A549 (cell line): ENCODE measurements at regions not wholly inside any gene's neighbourhood (a gene's known extent, or its start where the extent isn't known, plus 50 kb on each side); places are given as distances from the start of the nearest gene placed in this dataset.

Experiments
- ATAC-seq, 2 experiments: fragments of 200-7000 bp in 1 of 2; fragments of >200 bp in 1 of 2; cut with Nextera tagmentation in 1 of 2; cut with Tn5 transposase in 1 of 2; 3 replicates each; pipeline versions ENCODE4 v1.8.0 to v1.9.1; 2018 to 2020; ENCODE audit warnings: mild to moderate bottlenecking in 1 of 2, moderate library complexity in 1 of 2
- CTCF ChIA-PET: fragments of 300-600 bp; sonication (Branson Sonifier 250); formaldehyde crosslinking; extraction: SDS; loops from one replicate; lab custom pipeline; 2021; ENCODE audit warnings: antibody characterized with exemption, inconsistent platforms; lab: Yijun Ruan, JAX
- POLR2A ChIA-PET: fragments of 350-600 bp; formaldehyde crosslinking; extraction: SDS; loops from one replicate; lab custom pipeline; 2021; ENCODE audit warnings: antibody characterized with exemption, inconsistent platforms; lab: Yijun Ruan, JAX
- DNase-seq, 2 experiments: peaks; one replicate each; pipeline versions ENCODE4 v3.0.0 to v3.0.0-alpha.2; 2011 to 2016; ENCODE audit warnings: low read depth in 1 of 2, low spot score in 1 of 2
- FAIRE-seq: peaks from 2 replicates; lab custom pipeline; 2011; peaks lifted over from hg19 to GRCh38; lab: Jason Lieb, UNC
- H3K27ac ChIP-seq, 2 experiments: fragments of >200 bp; sonication (Bioruptor Twin); formaldehyde crosslinking; 3 replicates each; pipeline ENCODE4 v1.5.1; 2016 to 2017
- H3K4me1 ChIP-seq: fragments of >200 bp; sonication (Bioruptor Twin); formaldehyde crosslinking; 3 replicates; pipeline ENCODE4 v1.6.1; 2016
- H3K4me2 ChIP-seq: fragments of >200 bp; sonication (Bioruptor Twin); formaldehyde crosslinking; 3 replicates; pipeline ENCODE4 v1.6.1; 2016
- H3K4me3 ChIP-seq: fragments of >200 bp; sonication (Bioruptor Twin); formaldehyde crosslinking; 3 replicates; pipeline ENCODE4 v1.5.1; 2016
- H3K9me3 ChIP-seq: fragments of >200 bp; sonication (Bioruptor Twin); formaldehyde crosslinking; 3 replicates; pipeline ENCODE4 v1.6.1; 2016
- CBX2 ChIP-seq: fragments of 200-600 bp; sonication (generic); IDR thresholded peaks from 2 replicates; pipeline ENCODE4 v1.6.1; 2016; ENCODE audit warnings: low read depth, mild to moderate bottlenecking, borderline replicate concordance
- CEBPB ChIP-seq, 2 experiments: fragments of >200 bp in 1 of 2; sonication (Bioruptor Twin) in 1 of 2; formaldehyde crosslinking in 1 of 2; IDR thresholded peaks; 2 replicates each; pipeline ENCODE4 v1.6.1; 2012 to 2016
- HOXB13 ChIP-seq: fragments of 250-450 bp; sonication (Bioruptor Pico); IDR thresholded peaks from 2 replicates; pipeline ENCODE4 v1.5.0; 2020; ENCODE audit warnings: low read depth, mild to moderate bottlenecking, moderate library complexity
- HOXB5 ChIP-seq: fragments of 250-450 bp; sonication (Bioruptor Pico); IDR thresholded peaks from 2 replicates; pipeline ENCODE4 v1.5.0; 2020; ENCODE audit warnings: mild to moderate bottlenecking, moderate library complexity
- JUNB ChIP-seq: fragments of >200 bp; sonication (Bioruptor Twin); formaldehyde crosslinking; IDR thresholded peaks from 2 replicates; pipeline ENCODE4 v1.6.1; 2016
- MAZ ChIP-seq: fragments of 150-350 bp; IDR thresholded peaks from 2 replicates; pipeline ENCODE4 v1.6.1; 2014; ENCODE audit warnings: antibody characterized with exemption, low read depth, low read length, borderline replicate concordance
- MYC ChIP-seq: IDR thresholded peaks from 2 replicates; pipeline ENCODE4 v1.6.1; 2012; ENCODE audit warnings: mild to moderate bottlenecking, inconsistent platforms, low read length, improper control_type of control experiment, borderline replicate concordance
- NPAS2 ChIP-seq: fragments of 250-450 bp; sonication (Bioruptor Pico); IDR thresholded peaks from 2 replicates; pipeline ENCODE4 v1.8.0; 2022; ENCODE audit warnings: mild to moderate bottlenecking, moderate library complexity, borderline replicate concordance
- PHF8 ChIP-seq: fragments of 200-600 bp; sonication (generic); IDR thresholded peaks from 2 replicates; pipeline ENCODE4 v1.6.1; 2016; ENCODE audit warnings: low read depth, mild to moderate bottlenecking, antibody characterized with exemption, moderate library complexity, borderline replicate concordance
- POLR2A ChIP-seq: IDR thresholded peaks from 2 replicates; pipeline ENCODE4 v1.6.1; 2012; ENCODE audit warnings: mild to moderate bottlenecking, low read length
- POLR2AphosphoS2 ChIP-seq: conservative IDR thresholded peaks from 2 replicates; pipeline ENCODE4 v1.6.1; 2012; ENCODE audit warnings: low read length, improper control_type of control experiment, inconsistent platforms
- RAD21 ChIP-seq, 2 experiments: fragments of >200 bp in 1 of 2; sonication (Bioruptor Twin) in 1 of 2; formaldehyde crosslinking in 1 of 2; IDR thresholded peaks in 1 of 2; conservative IDR thresholded peaks in 1 of 2; 2 replicates in 1 of 2; 3 replicates in 1 of 2; pipeline ENCODE4 v1.6.1; 2012 to 2018; ENCODE audit warnings: inconsistent platforms in 1 of 2
- RNF2 ChIP-seq: fragments of 200-600 bp; sonication (generic); IDR thresholded peaks from 2 replicates; pipeline ENCODE4 v1.6.1; 2016; ENCODE audit warnings: low read depth, mild to moderate bottlenecking, antibody characterized with exemption, moderate library complexity, borderline replicate concordance
- SMC3 ChIP-seq: fragments of >200 bp; sonication (Bioruptor Twin); formaldehyde crosslinking; IDR thresholded peaks from 3 replicates; pipeline ENCODE4 v1.6.1; 2018; ENCODE audit warnings: inconsistent platforms
- TP53 ChIP-seq: fragments of 250-450 bp; sonication (Bioruptor Pico); IDR thresholded peaks from 2 replicates; pipeline ENCODE4 v1.5.0; 2021; ENCODE audit warnings: mild to moderate bottlenecking, moderate library complexity
- ZFP36 ChIP-seq: fragments of 450-650 bp; IDR thresholded peaks from 2 replicates; pipeline ENCODE4 v1.6.1; 2014; ENCODE audit warnings: borderline replicate concordance; ENCODE audit not compliant: partially characterized antibody
- ZNF302 ChIP-seq: fragments of 250-450 bp; sonication (Bioruptor Pico); IDR thresholded peaks from 2 replicates; pipeline ENCODE4 v1.9.0; 2021; ENCODE audit warnings: inconsistent platforms, mild to moderate bottlenecking, moderate library complexity
- WGBS: methylation state at CpG from one replicate; pipeline ENCODE4 v1.1.6; 2017; ENCODE audit errors: missing lambda C conversion rate; 5-methylcytosine and 5-hydroxymethylcytosine counted together
- TF ChIP-seq, protein P1 (sequence below): fragments of 250-450 bp; sonication (Bioruptor Pico); IDR thresholded peaks from 2 replicates; pipeline ENCODE4 v1.5.0; 2020; ENCODE audit warnings: low read depth, mild to moderate bottlenecking, moderate library complexity
- TF ChIP-seq, protein P2 (sequence below): IDR thresholded peaks from 2 replicates; pipeline ENCODE4 v1.6.1; 2012
- TF ChIP-seq, protein P3 (sequence below): IDR thresholded peaks from 2 replicates; pipeline ENCODE4 v1.6.1; 2012; ENCODE audit warnings: low read depth, borderline replicate concordance
- TF ChIP-seq, protein P4 (sequence below): IDR thresholded peaks from 2 replicates; pipeline ENCODE4 v1.6.1; 2012
- TF ChIP-seq, protein P5 (sequence below): fragments of 150-350 bp; IDR thresholded peaks from 2 replicates; pipeline ENCODE4 v1.6.1; 2014; ENCODE audit warnings: low read depth, mild to moderate bottlenecking, low read length
- TF ChIP-seq, protein P6 (sequence below): fragments of 450-650 bp; IDR thresholded peaks from 2 replicates; pipeline ENCODE4 v1.6.1; 2014; ENCODE audit warnings: antibody characterized with exemption
- TF ChIP-seq, protein P7 (sequence below): fragments of >200 bp; sonication (Bioruptor Twin); formaldehyde crosslinking; IDR thresholded peaks from 3 replicates; pipeline ENCODE4 v1.6.1; 2016

DNA sequence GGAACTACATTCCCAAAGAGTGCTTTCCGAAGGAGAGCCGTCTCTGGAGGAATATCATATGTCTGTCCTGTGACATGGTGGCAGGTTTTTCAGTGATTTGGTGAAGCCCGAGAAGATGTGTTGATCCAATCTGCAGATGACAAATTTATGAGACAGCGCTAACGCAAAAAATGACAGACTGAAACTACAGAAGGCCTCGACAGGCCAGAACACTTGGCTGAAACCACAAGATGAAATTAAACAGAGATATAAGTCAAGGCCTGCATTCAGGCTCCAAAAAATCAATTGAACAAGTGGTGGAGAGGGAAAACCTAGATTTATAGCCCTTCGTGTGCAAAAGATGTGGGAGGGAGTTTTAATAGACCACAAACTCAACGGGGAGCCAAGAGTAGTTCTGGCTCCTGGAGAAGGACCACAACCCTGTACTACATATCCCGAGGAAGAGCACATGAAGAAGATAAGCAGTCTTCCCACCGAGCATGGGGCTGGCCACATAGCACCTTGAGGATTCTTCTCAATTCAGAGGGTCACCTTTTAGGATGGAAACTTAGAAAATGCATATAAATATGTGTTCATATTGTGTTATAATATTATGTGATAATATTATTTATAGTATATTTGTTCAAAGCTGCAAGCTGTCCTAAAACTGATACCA, 231.3 kb upstream of the PDE10A start (continued):
- TF ChIP-seq RAD21 (conservative IDR thresholded peaks at IDR 0.05 in 1 of 2, IDR thresholded peaks at IDR 0.05 in 1 of 2) (no peak), TP53 (CRISPR knock-in tag) (no peak), CEBPB (IDR thresholded peaks at IDR 0.05) (no peak)

DNA sequence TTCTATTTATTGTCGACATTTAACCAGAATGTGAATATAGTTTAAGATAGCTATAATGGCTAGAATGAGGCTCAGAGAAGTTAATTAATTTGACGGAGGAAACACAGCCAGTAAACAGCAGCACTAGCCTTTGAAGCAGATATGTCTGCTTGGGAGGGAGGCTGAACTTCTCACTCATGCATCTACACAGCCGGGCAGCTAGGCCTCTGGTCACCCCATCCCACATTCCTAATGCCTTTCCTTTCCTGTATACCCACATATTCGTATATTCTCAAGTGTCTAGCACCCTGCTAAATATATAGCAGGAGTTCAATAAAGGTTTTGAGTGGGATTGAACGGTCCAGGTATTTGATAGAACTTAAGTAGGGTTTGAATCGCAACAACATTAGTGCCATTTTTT, 230.4 kb upstream of the PDE10A start:
- no peak overlapping the region for H3K4me3 ChIP-seq
- ATAC-seq = no peak
- no peak overlapping the region for H3K27ac ChIP-seq
- WGBS = 92% methylated on average over 6 of the region's 6 CpGs
- no peak for TF ChIP-seq HOXB13 (CRISPR knock-in tag)
- TF ChIP-seq POLR2AphosphoS2 = 0 out of 2 replicates have a peak, but pooled peaks have one; percentile 68
- TF ChIP-seq, protein P1, sequence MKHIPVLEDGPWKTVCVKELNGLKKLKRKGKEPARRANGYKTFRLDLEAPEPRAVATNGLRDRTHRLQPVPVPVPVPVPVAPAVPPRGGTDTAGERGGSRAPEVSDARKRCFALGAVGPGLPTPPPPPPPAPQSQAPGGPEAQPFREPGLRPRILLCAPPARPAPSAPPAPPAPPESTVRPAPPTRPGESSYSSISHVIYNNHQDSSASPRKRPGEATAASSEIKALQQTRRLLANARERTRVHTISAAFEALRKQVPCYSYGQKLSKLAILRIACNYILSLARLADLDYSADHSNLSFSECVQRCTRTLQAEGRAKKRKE (CRISPR knock-in tag) = no peak
- no peak for TF ChIP-seq ZNF302
- TF ChIP-seq, all 56 proteins: peak for 1
- CTCF ChIA-PET = interaction anchor here (0.6 to 3.3 kb wide), 4 partner anchors 9 to 213 kb away, joined by 3 to 13 read pairs (median 4); no protein-coding TSS in a partner anchor
- no peak overlapping the region for H3K4me2 ChIP-seq
- H3K4me1 ChIP-seq = peaks cover 6% of the 10 kb centered on the region; the same call in 1 of the 3 replicates
- DNase-seq (no peak), FAIRE-seq (no peak)
- POLR2A ChIA-PET = interaction anchor here (0.6 kb wide), 1 partner anchor 16 kb away, joined by 3 read pairs; no protein-coding TSS in a partner anchor
- no peaks in the 10 kb centered on the region for H3K9me3 ChIP-seq

DNA sequence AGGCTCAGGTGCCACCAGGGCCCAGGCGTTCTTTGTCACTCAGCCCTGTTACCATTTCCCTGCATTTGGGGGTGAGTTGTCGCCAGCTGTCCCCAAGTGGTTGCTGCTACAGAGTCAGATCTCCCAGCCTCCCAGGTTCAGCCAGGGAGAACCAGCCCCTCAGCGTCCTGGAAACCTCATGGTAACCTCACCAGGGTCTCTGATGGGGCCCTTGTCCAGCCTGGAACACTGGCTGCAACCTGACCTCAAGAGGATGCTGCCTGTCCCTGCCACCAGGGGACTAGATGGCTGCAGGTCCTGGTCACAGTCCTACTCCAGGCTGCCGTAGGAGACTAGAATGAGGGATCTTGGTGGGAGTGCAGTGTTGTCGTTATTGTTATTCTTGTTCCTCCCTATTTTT, 228.3 kb upstream of the PDE10A start:
- ATAC-seq (peak in 1 of 2 experiments; percentile 17; a peak in 2 of 6 replicates), DNase-seq (no peak), FAIRE-seq (no peak)
- H3K9me3 ChIP-seq = no peaks in the 10 kb centered on the region
- 95% methylated on average over 5 of the region's 5 CpGs for WGBS
- no peak overlapping the region for H3K27ac ChIP-seq
- POLR2A ChIA-PET = no interaction called here
- TF ChIP-seq ZNF302 = no peak
- TF ChIP-seq CEBPB (IDR thresholded peaks at IDR 0.05) = no peak
- no peak for TF ChIP-seq RNF2
- TF ChIP-seq, protein P2, sequence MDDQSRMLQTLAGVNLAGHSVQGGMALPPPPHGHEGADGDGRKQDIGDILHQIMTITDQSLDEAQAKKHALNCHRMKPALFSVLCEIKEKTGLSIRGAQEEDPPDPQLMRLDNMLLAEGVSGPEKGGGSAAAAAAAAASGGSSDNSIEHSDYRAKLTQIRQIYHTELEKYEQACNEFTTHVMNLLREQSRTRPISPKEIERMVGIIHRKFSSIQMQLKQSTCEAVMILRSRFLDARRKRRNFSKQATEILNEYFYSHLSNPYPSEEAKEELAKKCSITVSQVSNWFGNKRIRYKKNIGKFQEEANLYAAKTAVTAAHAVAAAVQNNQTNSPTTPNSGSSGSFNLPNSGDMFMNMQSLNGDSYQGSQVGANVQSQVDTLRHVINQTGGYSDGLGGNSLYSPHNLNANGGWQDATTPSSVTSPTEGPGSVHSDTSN = no peak
- TF ChIP-seq, protein P3, sequence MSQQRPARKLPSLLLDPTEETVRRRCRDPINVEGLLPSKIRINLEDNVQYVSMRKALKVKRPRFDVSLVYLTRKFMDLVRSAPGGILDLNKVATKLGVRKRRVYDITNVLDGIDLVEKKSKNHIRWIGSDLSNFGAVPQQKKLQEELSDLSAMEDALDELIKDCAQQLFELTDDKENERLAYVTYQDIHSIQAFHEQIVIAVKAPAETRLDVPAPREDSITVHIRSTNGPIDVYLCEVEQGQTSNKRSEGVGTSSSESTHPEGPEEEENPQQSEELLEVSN = no peak
- no peak for TF ChIP-seq ZFP36
- TF ChIP-seq MAZ = no peak
- TF ChIP-seq NPAS2 (CRISPR knock-in tag) = no peak
- TF ChIP-seq CBX2 = no peak
- peaks cover 6% of the 10 kb centered on the region; the same call in 1 of the 3 replicates for H3K4me1 ChIP-seq
- CTCF ChIA-PET = interaction anchor here (0.7 to 3.3 kb wide), 6 partner anchors 10 to 215 kb away, joined by 3 to 18 read pairs (median 3); no protein-coding TSS in a partner anchor
- H3K4me3 ChIP-seq = no peak overlapping the region
- no peak overlapping the region for H3K4me2 ChIP-seq

DNA sequence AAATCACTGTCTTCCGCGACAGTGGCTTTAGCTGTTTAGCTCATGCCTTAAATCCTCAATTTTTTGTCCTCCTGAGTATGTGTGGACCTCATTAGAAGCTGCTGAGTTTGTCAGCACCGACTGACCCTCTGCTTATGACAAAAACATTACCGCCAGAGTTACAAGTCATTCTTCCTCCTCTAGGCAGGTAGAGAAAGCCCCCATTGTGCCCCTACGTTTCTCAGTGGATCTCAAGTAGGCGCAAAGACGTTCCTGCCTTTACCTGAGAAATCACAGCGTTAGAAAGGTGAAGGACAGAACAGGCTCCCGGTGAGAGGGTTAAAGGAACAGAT, 227.3 kb upstream of the PDE10A start:
- DNase-seq = no peak
- no peaks in the 10 kb centered on the region for H3K9me3 ChIP-seq
- FAIRE-seq = no peak
- no peak overlapping the region for H3K4me2 ChIP-seq
- no peaks in the 10 kb centered on the region for H3K4me1 ChIP-seq
- WGBS = 93% methylated on average over 9 of the region's 9 CpGs
- CTCF ChIA-PET = interaction anchor here (1.0 to 3.3 kb wide), 4 partner anchors 29 to 216 kb away, joined by 3 to 18 read pairs (median 8); no protein-coding TSS in a partner anchor
- no peak for ATAC-seq
- no peak overlapping the region for H3K4me3 ChIP-seq
- POLR2A ChIA-PET = no interaction called here
- H3K27ac ChIP-seq = no peak overlapping the region
- TF ChIP-seq NPAS2 (CRISPR knock-in tag) (no peak), MYC (no peak), JUNB (no peak), SMC3 (no peak), TP53 (CRISPR knock-in tag) (no peak), CBX2 (no peak), HOXB5 (CRISPR knock-in tag) (no peak), PHF8 (no peak), RNF2 (no peak), MAZ (no peak), POLR2A (no peak), HOXB13 (CRISPR knock-in tag) (no peak)
- TF ChIP-seq, protein P4, sequence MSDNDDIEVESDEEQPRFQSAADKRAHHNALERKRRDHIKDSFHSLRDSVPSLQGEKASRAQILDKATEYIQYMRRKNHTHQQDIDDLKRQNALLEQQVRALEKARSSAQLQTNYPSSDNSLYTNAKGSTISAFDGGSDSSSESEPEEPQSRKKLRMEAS = no peak
- TF ChIP-seq, protein P5, sequence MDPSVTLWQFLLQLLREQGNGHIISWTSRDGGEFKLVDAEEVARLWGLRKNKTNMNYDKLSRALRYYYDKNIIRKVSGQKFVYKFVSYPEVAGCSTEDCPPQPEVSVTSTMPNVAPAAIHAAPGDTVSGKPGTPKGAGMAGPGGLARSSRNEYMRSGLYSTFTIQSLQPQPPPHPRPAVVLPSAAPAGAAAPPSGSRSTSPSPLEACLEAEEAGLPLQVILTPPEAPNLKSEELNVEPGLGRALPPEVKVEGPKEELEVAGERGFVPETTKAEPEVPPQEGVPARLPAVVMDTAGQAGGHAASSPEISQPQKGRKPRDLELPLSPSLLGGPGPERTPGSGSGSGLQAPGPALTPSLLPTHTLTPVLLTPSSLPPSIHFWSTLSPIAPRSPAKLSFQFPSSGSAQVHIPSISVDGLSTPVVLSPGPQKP = no peak
- TF ChIP-seq, protein P6, sequence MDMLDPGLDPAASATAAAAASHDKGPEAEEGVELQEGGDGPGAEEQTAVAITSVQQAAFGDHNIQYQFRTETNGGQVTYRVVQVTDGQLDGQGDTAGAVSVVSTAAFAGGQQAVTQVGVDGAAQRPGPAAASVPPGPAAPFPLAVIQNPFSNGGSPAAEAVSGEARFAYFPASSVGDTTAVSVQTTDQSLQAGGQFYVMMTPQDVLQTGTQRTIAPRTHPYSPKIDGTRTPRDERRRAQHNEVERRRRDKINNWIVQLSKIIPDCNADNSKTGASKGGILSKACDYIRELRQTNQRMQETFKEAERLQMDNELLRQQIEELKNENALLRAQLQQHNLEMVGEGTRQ = no peak
- TF ChIP-seq, protein P7, sequence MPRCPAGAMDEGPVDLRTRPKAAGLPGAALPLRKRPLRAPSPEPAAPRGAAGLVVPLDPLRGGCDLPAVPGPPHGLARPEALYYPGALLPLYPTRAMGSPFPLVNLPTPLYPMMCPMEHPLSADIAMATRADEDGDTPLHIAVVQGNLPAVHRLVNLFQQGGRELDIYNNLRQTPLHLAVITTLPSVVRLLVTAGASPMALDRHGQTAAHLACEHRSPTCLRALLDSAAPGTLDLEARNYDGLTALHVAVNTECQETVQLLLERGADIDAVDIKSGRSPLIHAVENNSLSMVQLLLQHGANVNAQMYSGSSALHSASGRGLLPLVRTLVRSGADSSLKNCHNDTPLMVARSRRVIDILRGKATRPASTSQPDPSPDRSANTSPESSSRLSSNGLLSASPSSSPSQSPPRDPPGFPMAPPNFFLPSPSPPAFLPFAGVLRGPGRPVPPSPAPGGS = no peak
